ENCODE measurements at regions not wholly inside any gene's neighbourhood (a gene's known extent, or its start where the extent isn't known, plus 50 kb on each side); places are given as distances from the start of the nearest gene placed in this dataset.

DNA sequence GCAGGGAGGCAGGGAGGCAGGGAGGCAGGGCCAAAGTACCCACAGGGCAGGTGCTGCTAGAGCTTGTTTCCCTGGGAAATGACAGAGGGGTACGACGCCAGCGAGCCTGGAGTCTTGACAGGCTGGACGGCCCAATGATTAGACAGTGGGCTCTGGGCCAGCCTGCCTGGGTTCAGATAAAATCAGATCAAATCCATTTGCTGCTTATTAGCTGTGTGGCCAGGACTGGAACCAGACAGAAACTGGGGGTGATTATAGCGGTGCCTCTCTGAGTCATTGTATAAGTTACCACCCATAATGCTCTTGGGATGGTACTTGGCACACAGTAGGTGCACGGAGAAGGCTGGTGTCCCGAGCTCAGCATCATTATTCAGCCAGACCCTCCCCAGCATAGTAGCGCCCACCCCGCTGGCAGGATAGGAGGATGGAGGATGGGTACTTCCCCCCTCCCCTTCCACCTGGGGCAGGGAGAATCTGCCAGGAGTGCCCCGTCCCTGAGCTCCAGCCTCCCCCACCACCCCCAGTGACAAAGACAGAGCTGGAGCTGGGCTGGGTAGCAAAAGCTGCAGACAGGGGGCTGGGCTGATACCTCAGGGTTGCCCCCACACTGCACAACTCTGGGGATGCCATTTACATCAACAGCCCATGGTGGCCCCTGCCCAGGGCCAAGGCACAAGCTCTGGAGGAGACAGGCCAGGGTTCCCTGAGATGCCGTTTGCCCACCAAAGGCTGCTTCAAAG, 77.6 kb upstream of the TNRC6C start:
- Histone ChIP-seq H3K14ac (ENCODE audit: insufficient read length) (no peak overlapping the region), H4K8ac (ENCODE audit: extremely low read depth, insufficient read depth, low read length) (peak overlapping the region; percentile 73; the same call in 1 of the 2 replicates), H3K27me3 (replicated peaks in 1 of 4; ENCODE audit: control insufficient read depth in 3 of 4, extremely low read depth in 1 of 4, insufficient read depth in 3 of 4, low read length in 3 of 4) (no peaks in the 10 kb centered on the region; a peak in 3 of 7 replicates), H3K9ac (replicated peaks in 1 of 4; ENCODE audit: extremely low read depth in 1 of 4, low read depth in 3 of 4, low read length in 3 of 4) (no peak overlapping the region), H3K79me1 (ENCODE audit: low read depth, low read length) (no peaks in the 10 kb centered on the region), H3K79me2 (ENCODE audit: control insufficient read depth in 1 of 2, insufficient read depth in 2 of 2, low read length in 2 of 2) (no peaks in the 10 kb centered on the region), H3K23me2 (ENCODE audit: low read depth, low read length) (peaks cover 4% of the 10 kb centered on the region; the same call in 1 of the 2 replicates), H3K36me3 (ENCODE audit: control insufficient read depth in 2 of 4, insufficient read depth in 4 of 4, low read length in 3 of 4) (no peaks in the 10 kb centered on the region), H3K4me2 (ENCODE audit: insufficient read depth in 1 of 2, low read depth in 2 of 2, low read length in 2 of 2) (no peak overlapping the region), H2AFZ (ENCODE audit: low read length) (no peak overlapping the region), H3K18ac (ENCODE audit: extremely low read depth, low read length) (no peak overlapping the region), H2BK5ac (ENCODE audit: low read depth, low read length) (no peak overlapping the region), H3K4me3 (ENCODE audit: extremely low read depth in 1 of 4, insufficient read depth in 2 of 4, low read depth in 3 of 4, low read length in 4 of 4) (no peak overlapping the region), H2BK20ac (ENCODE audit: low read length) (no peak overlapping the region), H4K91ac (replicated peaks; ENCODE audit: insufficient read length, low read length) (no peak overlapping the region), H2BK120ac (replicated peaks; ENCODE audit: low read depth, low read length) (no peak overlapping the region), H2BK12ac (ENCODE audit: low read depth, low read length) (no peak overlapping the region), H3K4ac (replicated peaks; ENCODE audit: insufficient read length, low read depth, low read length) (no peak overlapping the region), H4K20me1 (replicated peaks in 1 of 2; ENCODE audit: control insufficient read depth in 1 of 2, insufficient read depth in 2 of 2, low read length in 2 of 2) (peaks cover 0 to 2% of the 10 kb centered on the region in 2 experiments), H3K23ac (ENCODE audit: insufficient read length) (no peak overlapping the region), H4K5ac (ENCODE audit: insufficient read length, low read depth, low read length) (no peak overlapping the region), H2BK15ac (ENCODE audit: low read length) (no peak overlapping the region), H3K27ac (ENCODE audit: low read depth, low read length) (no peak overlapping the region), H3K9me3 (ENCODE audit: insufficient read depth in 2 of 2, low read depth in 1 of 2, low read length in 1 of 2) (peaks cover 5% of the 10 kb centered on the region in 2 experiments; a peak in 2 of 4 replicates), H3K4me1 (replicated peaks in 1 of 4; ENCODE audit: control insufficient read depth in 3 of 4, insufficient read depth in 4 of 4, low read length in 3 of 4) (peaks cover 0 to 10% (median 7%) of the 10 kb centered on the region in 4 experiments; a peak in 5 of 7 replicates), H3K56ac (replicated peaks; ENCODE audit: insufficient read length, low read depth, low read length) (no peak overlapping the region), H2AK5ac (ENCODE audit: low read depth, low read length) (no peak overlapping the region)
- CTCF ChIA-PET (ENCODE audit: partially characterized antibody) = interaction anchor here (0.6 to 6.1 kb wide), 5 partner anchors 9 to 338 kb away, joined by 3 to 28 read pairs (median 3); no protein-coding TSS in a partner anchor
- no peak for FAIRE-seq
- POLR2A ChIA-PET (ENCODE audit: partially characterized antibody) = interaction anchor here (0.7 to 0.9 kb wide), 2 partner anchors 47 to 77 kb away, joined by 3 to 4 read pairs; partner anchors contain the start of gene TNRC6C
- WGBS, 2 experiments (ENCODE audit: extremely low coverage in 1 of 2, insufficient coverage in 1 of 2, insufficient read length in 1 of 2, insufficient replicate concordance in 2 of 2, low coverage in 1 of 2, low lambda C conversion rate in 2 of 2, missing lambda C conversion rate in 1 of 2) = 93% methylated on average over 7 of the region's 11 CpGs; no CpG with 5 or more reads in 1 of the 2 experiments
- no peak for DNase-seq (ENCODE audit: low read depth in 1 of 2, low spot score in 2 of 2)
- TF ChIP-seq EP300 (IDR thresholded peaks at IDR 0.05; ENCODE audit: borderline replicate concordance in 1 of 2, low read depth in 2 of 2, low read length in 2 of 2) (no peak), CREB1 (IDR thresholded peaks at IDR 0.05) (no peak), ASH2L (IDR thresholded peaks at IDR 0.05; ENCODE audit: low read length) (no peak), TAF7 (optimal IDR thresholded peaks at IDR 0.05; ENCODE audit: borderline replicate concordance, low read depth, low read length) (no peak), CHD2 (IDR thresholded peaks at IDR 0.05; ENCODE audit: low read length) (no peak), JUN (IDR thresholded peaks at IDR 0.05; ENCODE audit: low read depth, low read length) (no peak), ZNF274 (IDR thresholded peaks at IDR 0.05; ENCODE audit: borderline replicate concordance, extremely low read depth, low read length) (no peak), USF2 (IDR thresholded peaks at IDR 0.05; ENCODE audit: low read length) (no peak), SP2 (IDR thresholded peaks at IDR 0.05; ENCODE audit: low read length) (no peak), NANOG (IDR thresholded peaks at IDR 0.05; ENCODE audit: insufficient read depth, low read depth, low read length, poor library complexity, severe bottlenecking) (no peak), KDM1A (IDR thresholded peaks at IDR 0.05; ENCODE audit: borderline replicate concordance, low read length) (no peak)
